OCI-LY7 (cell line): ENCODE measurements at regions not wholly inside any gene's neighbourhood (a gene's known extent, or its start where the extent isn't known, plus 50 kb on each side); places are given as distances from the start of the nearest gene placed in this dataset.

ENCODE experiments used
- BruUV-seq: library from RNA; stranded (reverse); fragments of 400-500 nt; replicated peaks from 2 replicates; lab custom pipeline; 2021; lab: Mats Ljungman, UMichigan
- CTCF ChIA-PET: fragments of 300-600 bp; sonication (Branson Sonifier 250); formaldehyde crosslinking; loops from one replicate; lab custom pipeline; 2022; ENCODE audit warnings: antibody characterized with exemption; ENCODE audit not compliant: unreplicated experiment; lab: Charles Lee
- POLR2A ChIA-PET: fragments of 300-600 bp; sonication (Branson Sonifier 250); formaldehyde crosslinking; loops from one replicate; lab custom pipeline; 2022; ENCODE audit warnings: antibody characterized with exemption; lab: Charles Lee
- DNase-seq: peaks from one replicate; pipeline ENCODE4 v3.0.0-alpha.2; 2015; ENCODE audit warnings: low spot score
- H2AFZ ChIP-seq: fragments of 200-600 bp; sonication (generic), shearing (Covaris generic); 2 replicates; pipeline ENCODE4 v1.6.1; 2014; ENCODE audit warnings: mild to moderate bottlenecking, antibody characterized with exemption, low read length, moderate library complexity
- H3K27ac ChIP-seq: fragments of 200-600 bp; sonication (generic); 2 replicates; pipeline ENCODE4 v1.5.1; 2014; ENCODE audit warnings: mixed run types, low read depth, mild to moderate bottlenecking, moderate library complexity, low read length, inconsistent platforms; ENCODE audit not compliant: poor library complexity, severe bottlenecking
- H3K36me3 ChIP-seq: fragments of 200-600 bp; sonication (generic); 2 replicates; pipeline ENCODE4 v1.6.1; 2014; ENCODE audit warnings: mild to moderate bottlenecking, antibody characterized with exemption, low read length, moderate library complexity, mixed read lengths; ENCODE audit not compliant: insufficient read depth
- H3K4me1 ChIP-seq: fragments of 200-600 bp; sonication (generic); 2 replicates; pipeline ENCODE4 v1.5.1; 2014; ENCODE audit warnings: mild to moderate bottlenecking, low read length; ENCODE audit not compliant: insufficient read depth, poor library complexity, severe bottlenecking
- H3K4me2 ChIP-seq: fragments of 200-600 bp; sonication (generic); 2 replicates; pipeline ENCODE4 v1.6.1; 2014; ENCODE audit warnings: mild to moderate bottlenecking, low read length
- H3K4me3 ChIP-seq: fragments of 200-600 bp; sonication (generic); 2 replicates; pipeline ENCODE4 v1.5.1; 2014; ENCODE audit warnings: mild to moderate bottlenecking, low read depth, low read length; ENCODE audit not compliant: poor library complexity, severe bottlenecking
- H3K79me2 ChIP-seq: fragments of 200-600 bp; sonication (generic); 2 replicates; pipeline ENCODE4 v1.6.1; 2016; ENCODE audit warnings: low read depth, mild to moderate bottlenecking, low read length, moderate library complexity, mixed read lengths; ENCODE audit not compliant: insufficient read depth
- H3K9me2 ChIP-seq: fragments of 200-600 bp; sonication (generic); 2 replicates; pipeline ENCODE4 v1.6.1; 2016; ENCODE audit warnings: mild to moderate bottlenecking, low read length, mixed read lengths; ENCODE audit not compliant: insufficient read depth
- H3K9me3 ChIP-seq: fragments of 200-600 bp; sonication (generic); 2 replicates; pipeline ENCODE4 v1.6.1; 2014; ENCODE audit warnings: mild to moderate bottlenecking, mixed run types, low read length, mixed read lengths
- H4K20me1 ChIP-seq: fragments of 200-600 bp; sonication (generic); 2 replicates; pipeline ENCODE4 v1.6.1; 2014; ENCODE audit warnings: mild to moderate bottlenecking, antibody characterized with exemption, low read length, moderate library complexity, mixed read lengths; ENCODE audit not compliant: insufficient read depth
- CTCF ChIP-seq: fragments of 200-600 bp; sonication (generic); conservative IDR thresholded peaks from 2 replicates; pipeline ENCODE4 v1.5.1; 2014; ENCODE audit warnings: mild to moderate bottlenecking, antibody characterized with exemption, low read length, moderate library complexity, mixed read lengths
- EZH2phosphoT487 ChIP-seq: fragments of 200-600 bp; sonication (generic); IDR thresholded peaks from 2 replicates; pipeline ENCODE4 v1.6.1; 2018; ENCODE audit warnings: low read depth, borderline replicate concordance, mild to moderate bottlenecking, mixed run types, antibody characterized with exemption, low read length, moderate library complexity, mixed read lengths
- intact Hi-C: fragments of 100-400 bp; cut with micrococcal nuclease; formaldehyde crosslinking; loops from one replicate; pipeline ENCODE4 v1.10.0; 2022; ENCODE audit not compliant: unreplicated experiment

GRCh38 chr1:90561911-90562310 lies 155.2 kb downstream of the BARHL2 start:
- Histone ChIP-seq H4K20me1 (no peaks in the 10 kb centered on the region), H3K9me2 (no peaks in the 10 kb centered on the region), H3K9me3 (no peaks in the 10 kb centered on the region), H3K4me3 (no peak overlapping the region), H3K79me2 (no peaks in the 10 kb centered on the region), H3K4me1 (no peaks in the 10 kb centered on the region), H2AFZ (no peak overlapping the region), H3K36me3 (no peaks in the 10 kb centered on the region), H3K4me2 (no peak overlapping the region), H3K27ac (no peak overlapping the region)
- intact Hi-C loops: no loop called here
- no TSS peak for BruUV-seq
- no peak for DNase-seq
- CTCF ChIA-PET: no interaction called here
- POLR2A ChIA-PET: no interaction called here
- TF ChIP-seq CTCF (no peak), EZH2phosphoT487 (no peak)

DNA sequence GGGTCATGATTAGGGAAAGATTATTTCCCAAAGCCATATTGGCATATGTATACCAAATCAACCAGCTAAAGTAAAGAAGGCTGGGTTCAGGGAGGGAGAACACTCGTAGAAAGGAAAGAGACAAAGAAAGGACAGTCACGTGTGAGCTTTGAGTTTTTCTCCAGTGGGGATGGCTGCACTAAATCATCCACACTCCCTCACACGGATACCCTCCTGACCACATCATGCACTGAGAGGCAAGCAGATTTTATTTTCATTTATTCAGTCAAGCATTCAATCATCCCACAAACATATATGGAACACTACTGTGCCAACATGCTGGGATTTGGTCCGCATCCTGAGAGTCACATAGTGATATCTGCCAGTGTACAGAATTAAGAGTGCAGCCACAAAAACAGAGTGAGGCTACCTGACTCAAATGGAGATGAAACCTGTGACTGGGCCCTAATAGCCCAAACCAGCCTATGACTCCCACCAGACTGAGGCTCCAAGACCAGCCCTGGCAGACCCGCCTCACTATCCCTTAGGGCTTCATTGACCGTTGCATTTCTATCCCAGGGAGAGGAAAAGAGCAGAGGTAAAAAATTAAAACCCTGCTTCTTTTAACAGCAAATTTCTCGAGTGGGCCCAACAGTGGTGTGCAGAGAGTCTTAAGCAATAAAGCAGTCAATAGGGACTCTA lies 155.9 kb downstream of the BARHL2 start:
- no peaks in the 10 kb centered on the region for H4K20me1 ChIP-seq
- intact Hi-C loops: no loop called here
- no peaks in the 10 kb centered on the region for H3K36me3 ChIP-seq
- POLR2A ChIA-PET: interaction anchor here (0.7 kb wide), 1 partner anchor 22 kb away, joined by 3 read pairs; no protein-coding TSS in a partner anchor
- no peaks in the 10 kb centered on the region for H3K79me2 ChIP-seq
- TF ChIP-seq EZH2phosphoT487: no peak
- no peak for TF ChIP-seq CTCF
- no peak overlapping the region for H3K4me2 ChIP-seq
- CTCF ChIA-PET: no interaction called here
- H3K9me2 ChIP-seq: no peaks in the 10 kb centered on the region
- H3K9me3 ChIP-seq: no peaks in the 10 kb centered on the region
- no peak overlapping the region for H2AFZ ChIP-seq
- H3K4me1 ChIP-seq: no peaks in the 10 kb centered on the region
- no TSS peak for BruUV-seq
- H3K4me3 ChIP-seq: no peak overlapping the region
- DNase-seq: no peak
- no peak overlapping the region for H3K27ac ChIP-seq

GRCh38 chr1:90558754-90559378 lies 158.2 kb downstream of the BARHL2 start:
- Histone ChIP-seq H3K36me3 (no peaks in the 10 kb centered on the region), H3K4me3 (no peak overlapping the region), H3K4me2 (no peak overlapping the region), H3K4me1 (no peaks in the 10 kb centered on the region), H4K20me1 (no peaks in the 10 kb centered on the region), H3K9me2 (no peaks in the 10 kb centered on the region), H3K79me2 (no peaks in the 10 kb centered on the region), H2AFZ (no peak overlapping the region), H3K27ac (no peak overlapping the region), H3K9me3 (no peaks in the 10 kb centered on the region)
- TF ChIP-seq CTCF (no peak), EZH2phosphoT487 (no peak)
- ChIA-PET POLR2A (no interaction called here), CTCF (no interaction called here)
- no peak for DNase-seq
- intact Hi-C loops: no loop called here
- BruUV-seq: no TSS peak
